ENCODE measurements at regions not wholly inside any gene's neighbourhood (a gene's known extent, or its start where the extent isn't known, plus 50 kb on each side); places are given as distances from the start of the nearest gene placed in this dataset.

GRCh38 chr6:76264468-76264867 lies 192.0 kb upstream of the IMPG1 start (continued):
- TF ChIP-seq FOSL2 (IDR thresholded peaks at IDR 0.05; ENCODE audit: borderline replicate concordance, low read depth) (no peak), JUND (IDR thresholded peaks at IDR 0.05) (no peak)

GRCh38 chr6:76262240-76262639 lies 189.8 kb upstream of the IMPG1 start:
- Histone ChIP-seq H3K9me2 (no peaks in the 10 kb centered on the region), H3K9me3 (no peaks in the 10 kb centered on the region), H3K9ac (no peak overlapping the region), H3K27me3 (ENCODE audit: insufficient read depth) (no peaks in the 10 kb centered on the region), H3K27ac (ENCODE audit: low read depth in 2 of 2, low read length in 1 of 2) (no peak overlapping the region), H4K20me1 (ENCODE audit: insufficient read depth) (no peaks in the 10 kb centered on the region), H3K36me3 (replicated peaks in 1 of 2; ENCODE audit: control insufficient read depth in 1 of 2, insufficient read depth in 2 of 2, low read length in 1 of 2) (no peaks in the 10 kb centered on the region), H3K4me1 (ENCODE audit: control insufficient read depth in 1 of 2, insufficient read depth in 2 of 2, low read depth in 1 of 2, low read length in 1 of 2) (no peaks in the 10 kb centered on the region), H3K4me2 (no peak overlapping the region), H3F3A (replicated peaks; ENCODE audit: insufficient read depth) (no peaks in the 10 kb centered on the region), H2AFZ (ENCODE audit: low read depth) (no peak overlapping the region), H3K4me3 (ENCODE audit: low read depth in 2 of 2, low read length in 1 of 2) (no peak overlapping the region), H3K79me2 (ENCODE audit: insufficient read depth) (no peaks in the 10 kb centered on the region)
- POLR2A ChIA-PET = no interaction called here
- 0% methylated on average over 2 of the region's 2 CpGs for WGBS (ENCODE audit: low lambda C conversion rate)
- DNase-seq = no peak
- TF ChIP-seq PBX3 (IDR thresholded peaks at IDR 0.05) = no peak
- no peak for TF ChIP-seq CHD2 (IDR thresholded peaks at IDR 0.05; ENCODE audit: low read length, partially characterized antibody)
- no peak for TF ChIP-seq SIN3A (IDR thresholded peaks at IDR 0.05; ENCODE audit: borderline replicate concordance, low read depth, low read length)
- no peak for TF ChIP-seq IRF3 (IDR thresholded peaks at IDR 0.05; ENCODE audit: low read depth, low read length)
- TF ChIP-seq USF1 (IDR thresholded peaks at IDR 0.05; ENCODE audit: borderline replicate concordance, low read depth) = no peak
- TF ChIP-seq ELF1 (IDR thresholded peaks at IDR 0.05) = no peak
- TF ChIP-seq RFX5 (IDR thresholded peaks at IDR 0.05; ENCODE audit: low read length) = no peak
- no peak for TF ChIP-seq FOXJ3 (CRISPR knock-in tag; IDR thresholded peaks at IDR 0.05)
- TF ChIP-seq JUND (IDR thresholded peaks at IDR 0.05) = no peak
- TF ChIP-seq NRF1 (IDR thresholded peaks at IDR 0.05; ENCODE audit: low read depth, low read length) = no peak
- TF ChIP-seq MEF2A (IDR thresholded peaks at IDR 0.05; ENCODE audit: borderline replicate concordance, low read depth) = no peak
- no peak for TF ChIP-seq RXRA (IDR thresholded peaks at IDR 0.05; ENCODE audit: borderline replicate concordance, low read depth)
- no peak for TF ChIP-seq EZH2phosphoT487 (IDR thresholded peaks at IDR 0.05; ENCODE audit: borderline replicate concordance, low read depth)
- TF ChIP-seq MAX (IDR thresholded peaks at IDR 0.05; ENCODE audit: low read depth) = no peak
- TF ChIP-seq GATA2 (CRISPR knock-in tag; IDR thresholded peaks at IDR 0.05) = no peak
- TF ChIP-seq YY1 (IDR thresholded peaks at IDR 0.05; ENCODE audit: low read depth) = no peak
- TF ChIP-seq MXI1 (IDR thresholded peaks at IDR 0.05; ENCODE audit: low read depth, low read length) = no peak
- TF ChIP-seq RAD21 (IDR thresholded peaks at IDR 0.05; ENCODE audit: low read length) = no peak
- no peak for TF ChIP-seq EP300 (IDR thresholded peaks at IDR 0.05; ENCODE audit: borderline replicate concordance in 1 of 2, low read depth in 1 of 2, low read length in 1 of 2)
- no peak for TF ChIP-seq SMC3 (IDR thresholded peaks at IDR 0.05; ENCODE audit: low read depth, low read length)
- CTCF ChIA-PET = no interaction called here

All from SK-N-SH (cell line).